SK-N-SH (cell line): ENCODE measurements at regions not wholly inside any gene's neighbourhood (a gene's known extent, or its start where the extent isn't known, plus 50 kb on each side); places are given as distances from the start of the nearest gene placed in this dataset.

ENCODE experiments used
- CHD2 ChIP-seq: fragments of 150-350 bp; IDR thresholded peaks from 2 replicates; pipeline ENCODE4 v1.6.1; 2018; ENCODE audit warnings: low read length; ENCODE audit not compliant: partially characterized antibody
- EP300 ChIP-seq, 2 experiments: IDR thresholded peaks; 2 replicates each; pipeline versions ENCODE4 v1.4.0 to v1.6.1; 2012; ENCODE audit warnings: borderline replicate concordance in 1 of 2, low read depth in 1 of 2, low read length in 1 of 2
- MAX ChIP-seq: IDR thresholded peaks from 2 replicates; pipeline ENCODE4 v1.4.0; 2012; ENCODE audit warnings: low read depth
- RAD21 ChIP-seq: IDR thresholded peaks from 2 replicates; pipeline ENCODE4 v1.6.1; 2012; ENCODE audit warnings: mild to moderate bottlenecking, low read length
- RCOR1 ChIP-seq: fragments of 150-350 bp; IDR thresholded peaks from 2 replicates; pipeline ENCODE4 v1.6.1; 2017; ENCODE audit warnings: antibody characterized with exemption, low read length
- TAF1 ChIP-seq: IDR thresholded peaks from 2 replicates; pipeline ENCODE4 v1.6.1; 2012; ENCODE audit warnings: low read depth, mild to moderate bottlenecking, low read length, moderate library complexity, borderline replicate concordance
- TF ChIP-seq, protein P1 (sequence below): fragments of 200-600 bp; sonication (generic); IDR thresholded peaks from 2 replicates; pipeline ENCODE4 v1.6.1; 2017; ENCODE audit warnings: antibody characterized with exemption, mild to moderate bottlenecking, moderate library complexity

DNA sequence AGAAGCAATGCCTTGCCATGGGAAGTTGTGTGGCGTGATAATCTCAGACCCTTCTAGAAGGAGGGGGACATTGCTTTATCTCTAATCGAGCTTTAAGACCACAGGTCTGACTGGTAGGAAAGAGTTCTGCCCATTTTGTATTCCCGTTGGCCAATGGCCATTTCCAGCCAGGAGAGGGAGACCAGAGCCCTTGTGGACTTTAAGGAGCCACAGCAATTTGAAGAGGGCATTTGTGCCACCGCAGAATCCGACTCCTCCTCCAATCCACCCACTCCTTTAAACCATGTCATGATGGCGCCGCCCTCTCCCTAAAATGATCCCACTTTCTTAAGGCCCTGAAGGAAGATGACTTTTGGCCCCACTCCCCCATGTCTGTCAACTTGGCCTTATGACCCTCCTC is 560.5 kb upstream of the ADAMTS16 start:
- no peak for TF ChIP-seq CHD2
- no peak for TF ChIP-seq RAD21
- TF ChIP-seq, protein P1, sequence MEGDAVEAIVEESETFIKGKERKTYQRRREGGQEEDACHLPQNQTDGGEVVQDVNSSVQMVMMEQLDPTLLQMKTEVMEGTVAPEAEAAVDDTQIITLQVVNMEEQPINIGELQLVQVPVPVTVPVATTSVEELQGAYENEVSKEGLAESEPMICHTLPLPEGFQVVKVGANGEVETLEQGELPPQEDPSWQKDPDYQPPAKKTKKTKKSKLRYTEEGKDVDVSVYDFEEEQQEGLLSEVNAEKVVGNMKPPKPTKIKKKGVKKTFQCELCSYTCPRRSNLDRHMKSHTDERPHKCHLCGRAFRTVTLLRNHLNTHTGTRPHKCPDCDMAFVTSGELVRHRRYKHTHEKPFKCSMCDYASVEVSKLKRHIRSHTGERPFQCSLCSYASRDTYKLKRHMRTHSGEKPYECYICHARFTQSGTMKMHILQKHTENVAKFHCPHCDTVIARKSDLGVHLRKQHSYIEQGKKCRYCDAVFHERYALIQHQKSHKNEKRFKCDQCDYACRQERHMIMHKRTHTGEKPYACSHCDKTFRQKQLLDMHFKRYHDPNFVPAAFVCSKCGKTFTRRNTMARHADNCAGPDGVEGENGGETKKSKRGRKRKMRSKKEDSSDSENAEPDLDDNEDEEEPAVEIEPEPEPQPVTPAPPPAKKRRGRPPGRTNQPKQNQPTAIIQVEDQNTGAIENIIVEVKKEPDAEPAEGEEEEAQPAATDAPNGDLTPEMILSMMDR, result no peak
- TF ChIP-seq RCOR1, result no peak
- no peak for TF ChIP-seq EP300 (IDR thresholded peaks at IDR 0.05; ENCODE audit: borderline replicate concordance in 1 of 2, low read depth in 1 of 2, low read length in 1 of 2)
- no peak for TF ChIP-seq MAX
- TF ChIP-seq TAF1, result no peak
